Bone marrow (tissue), 2 donors: ENCODE measurements at regions not wholly inside any gene's neighbourhood (a gene's known extent, or its start where the extent isn't known, plus 50 kb on each side); places are given as distances from the start of the nearest gene placed in this dataset.

Source experiments
- DNase-seq, 2 donors: peaks; one replicate each; lab custom pipeline; 2025; lab: John Stamatoyannopoulos, UW

GRCh38 chr1:209063767-209064659, 519.5 kb upstream of the CAMK1G start:
- DNase-seq = no peak

- DNase-seq = no peak
Measured at GRCh38 chr1:209064850-209065706, 518.4 kb upstream of the CAMK1G start.

- no peak for DNase-seq
Measured at GRCh38 chr1:209072481-209072880, 511.0 kb upstream of the CAMK1G start.

GRCh38 chr1:209073879-209074278, 509.6 kb upstream of the CAMK1G start:
- no peak for DNase-seq

GRCh38 chr1:209074575-209075250, 508.8 kb upstream of the CAMK1G start:
- DNase-seq = no peak

GRCh38 chr1:209076688-209077087, 506.8 kb upstream of the CAMK1G start:
- no peak for DNase-seq

GRCh38 chr1:209080170-209080781, 503.2 kb upstream of the CAMK1G start:
- DNase-seq = no peak

- DNase-seq = no peak
Measured at GRCh38 chr1:209086486-209087192, 496.9 kb upstream of the CAMK1G start.

GRCh38 chr1:209094384-209094783, 489.1 kb upstream of the CAMK1G start:
- no peak for DNase-seq

- DNase-seq = no peak
Measured at GRCh38 chr1:209095627-209096595, 487.6 kb upstream of the CAMK1G start.

GRCh38 chr1:209100460-209100859, 483.1 kb upstream of the CAMK1G start:
- DNase-seq = no peak

GRCh38 chr1:209101106-209101505, 482.4 kb upstream of the CAMK1G start:
- DNase-seq = no peak

GRCh38 chr1:209102120-209102519, 481.4 kb upstream of the CAMK1G start:
- DNase-seq = no peak

- DNase-seq = no peak
Measured at GRCh38 chr1:209102531-209102930, 481.0 kb upstream of the CAMK1G start.

- no peak for DNase-seq
Measured at GRCh38 chr1:209103092-209103491, 480.4 kb upstream of the CAMK1G start.

- DNase-seq = no peak
Measured at GRCh38 chr1:209104646-209105045, 478.9 kb upstream of the CAMK1G start.

GRCh38 chr1:209105701-209106100, 477.8 kb upstream of the CAMK1G start:
- no peak for DNase-seq

- no peak for DNase-seq
Measured at GRCh38 chr1:209106237-209106741, 477.2 kb upstream of the CAMK1G start.

GRCh38 chr1:209106861-209107260, 476.7 kb upstream of the CAMK1G start:
- no peak for DNase-seq

- DNase-seq = no peak
Measured at GRCh38 chr1:209107535-209107934, 476.0 kb upstream of the CAMK1G start.
